CD14-positive monocyte (primary cell): ENCODE measurements at regions not wholly inside any gene's neighbourhood (a gene's known extent, or its start where the extent isn't known, plus 50 kb on each side); places are given as distances from the start of the nearest gene placed in this dataset.
"Not testable (repeated sequence)": the region's sequence is repeated elsewhere in the genome, so short reads cannot be mapped to it uniquely, and the experiment has no call there.

Source experiments
- DNase-seq, 3 donors: peaks; one replicate each; pipeline ENCODE4 v3.0.0-alpha.2; 2011 to 2022
- H2AFZ ChIP-seq: 2 replicates; pipeline ENCODE4 v1.6.0; 2012; ENCODE audit warnings: mild to moderate bottlenecking, low read depth, low read length, inconsistent platforms; ENCODE audit not compliant: insufficient read depth, poor library complexity, severe bottlenecking
- H3K27ac ChIP-seq, 2 donors: 1 replicate in 1 of 2; 2 replicates in 1 of 2; pipeline ENCODE4 v1.5.1; 2012 to 2013; ENCODE audit warnings: low read length in 2 of 2, control low read depth in 1 of 2, inconsistent platforms in 1 of 2, low read depth in 1 of 2, mild to moderate bottlenecking in 1 of 2
- H3K27me3 ChIP-seq, 2 donors: one replicate each; pipeline versions ENCODE4 v1.6.0 to v1.6.1; 2011 to 2013; ENCODE audit warnings: low read length in 2 of 2; ENCODE audit not compliant: control insufficient read depth in 2 of 2, insufficient read depth in 2 of 2
- H3K36me3 ChIP-seq, 2 donors: replicated peaks in 1 of 2; 1 replicate in 1 of 2; 2 replicates in 1 of 2; pipeline versions ENCODE4 v1.5.1 to v1.6.1; 2012 to 2013; ENCODE audit warnings: low read length in 2 of 2, control low read depth in 1 of 2, inconsistent platforms in 1 of 2, mild to moderate bottlenecking in 1 of 2; ENCODE audit not compliant: insufficient read depth in 2 of 2, control insufficient read depth in 1 of 2
- H3K4me1 ChIP-seq, 2 donors: 1 replicate in 1 of 2; 2 replicates in 1 of 2; pipeline versions ENCODE4 v1.5.1 to v1.6.1; 2012 to 2013; ENCODE audit warnings: low read length in 2 of 2, control low read depth in 1 of 2, inconsistent platforms in 1 of 2, mild to moderate bottlenecking in 1 of 2, moderate library complexity in 1 of 2; ENCODE audit not compliant: insufficient read depth in 2 of 2, control insufficient read depth in 1 of 2
- H3K4me2 ChIP-seq: replicated peaks from 2 replicates; pipeline ENCODE3; 2012; ENCODE audit warnings: low read length, moderate library complexity, mild to moderate bottlenecking; ENCODE audit not compliant: poor library complexity, severe bottlenecking; ENCODE audit errors: extremely low read depth
- H3K4me3 ChIP-seq, 3 experiments: fragments of 200-600 bp in 1 of 3; sonication (generic) in 1 of 3; replicated peaks in 1 of 3; 1 replicate in 2 of 3; 2 replicates in 1 of 3; pipeline ENCODE4 v1.5.1; 2011 to 2013; ENCODE audit warnings: low read length in 3 of 3, mild to moderate bottlenecking in 3 of 3, control low read depth in 2 of 3, low read depth in 2 of 3, inconsistent platforms in 1 of 3, moderate library complexity in 1 of 3
- H3K79me2 ChIP-seq: 2 replicates; pipeline ENCODE4 v1.6.0; 2012; ENCODE audit warnings: mild to moderate bottlenecking, control low read depth, inconsistent platforms, low read length, moderate library complexity; ENCODE audit not compliant: insufficient read depth
- H3K9ac ChIP-seq: 2 replicates; pipeline ENCODE4 v1.6.0; 2017; ENCODE audit warnings: low read length, mild to moderate bottlenecking; ENCODE audit not compliant: insufficient read depth, poor library complexity, severe bottlenecking
- H3K9me3 ChIP-seq, 2 donors: replicated peaks in 1 of 2; 1 replicate in 1 of 2; 2 replicates in 1 of 2; pipeline versions ENCODE4 v1.5.1 to v1.6.1; 2012 to 2013; ENCODE audit warnings: low read length in 2 of 2, control low read depth in 1 of 2; ENCODE audit not compliant: control insufficient read depth in 1 of 2, insufficient read depth in 1 of 2
- H4K20me1 ChIP-seq: 2 replicates; pipeline ENCODE4 v1.6.0; 2012; ENCODE audit warnings: mild to moderate bottlenecking, low read length, control low read depth, moderate library complexity; ENCODE audit not compliant: insufficient read depth
- H3K27ac Mint-ChIP-seq, 7 donors: one replicate each; pipeline ENCODE4 v1.8.0; 2020; ENCODE audit warnings: mild to moderate bottlenecking in 7 of 7, mixed read lengths in 7 of 7, moderate library complexity in 6 of 7, inconsistent platforms in 2 of 7
- H3K27me3 Mint-ChIP-seq, 3 donors: one replicate each; pipeline ENCODE4 v1.8.0; 2021 to 2022; ENCODE audit warnings: low read depth in 3 of 3, mild to moderate bottlenecking in 3 of 3, mixed read lengths in 3 of 3, moderate library complexity in 3 of 3, inconsistent platforms in 1 of 3
- H3K36me3 Mint-ChIP-seq, 2 donors: one replicate each; pipeline ENCODE4 v1.8.0; 2020; ENCODE audit warnings: mixed read lengths in 2 of 2, inconsistent platforms in 1 of 2, mild to moderate bottlenecking in 1 of 2
- H3K4me1 Mint-ChIP-seq: one replicate; pipeline ENCODE4 v1.8.0; 2020; ENCODE audit warnings: mild to moderate bottlenecking, mixed read lengths
- H3K4me3 Mint-ChIP-seq, 2 donors: one replicate each; pipeline ENCODE4 v1.8.0; 2020; ENCODE audit warnings: mild to moderate bottlenecking in 2 of 2, mixed read lengths in 2 of 2, moderate library complexity in 1 of 2
- H3K9me3 Mint-ChIP-seq, 7 donors: one replicate each; pipeline ENCODE4 v1.8.0; 2020 to 2022; ENCODE audit warnings: mixed read lengths in 7 of 7, mild to moderate bottlenecking in 6 of 7, moderate library complexity in 6 of 7, inconsistent platforms in 2 of 7
- CTCF ChIP-seq: fragments of 200-600 bp; IDR thresholded peaks from one replicate; pipeline ENCODE4 v1.8.0; 2022; ENCODE audit warnings: antibody characterized with exemption, mild to moderate bottlenecking
- WGBS: methylation state at CpG from one replicate; pipeline ENCODE4 v1.1.5; 2013; ENCODE audit warnings: missing lambda C conversion rate; ENCODE audit not compliant: insufficient coverage; 5-methylcytosine and 5-hydroxymethylcytosine counted together
- intact Hi-C, 2 donors: fragments of 100-400 bp; cut with micrococcal nuclease; formaldehyde crosslinking; loops; one replicate each; pipeline versions ENCODE4 v1.15.0 to v1.15.1; 2023

GRCh38 chr1:190835658-190836057 lies 358.0 kb upstream of the BRINP3 start:
- Mint-ChIP-seq H3K36me3 (no peaks in the 10 kb centered on the region), H3K4me1 (no peaks in the 10 kb centered on the region), H3K27ac (no peak overlapping the region), H3K4me3 (no peak overlapping the region), H3K9me3 (peaks cover 0 to 7% (median 0%) of the 10 kb centered on the region in 7 donors), H3K27me3 (peaks cover 0 to 3% (median 0%) of the 10 kb centered on the region in 3 donors)
- intact Hi-C loops = no loop called here
- H3K4me3 ChIP-seq = no peak overlapping the region
- no peaks in the 10 kb centered on the region for H3K4me1 ChIP-seq
- no peaks in the 10 kb centered on the region for H3K79me2 ChIP-seq
- no peak overlapping the region for H2AFZ ChIP-seq
- no peaks in the 10 kb centered on the region for H4K20me1 ChIP-seq
- no peak for TF ChIP-seq CTCF
- H3K4me2 ChIP-seq = no peak overlapping the region
- H3K27me3 ChIP-seq = no peaks in the 10 kb centered on the region
- no peak for DNase-seq
- 80% methylated on average over 1 of the region's 4 CpGs for WGBS
- no peaks in the 10 kb centered on the region for H3K9me3 ChIP-seq
- H3K9ac ChIP-seq = no peak overlapping the region
- no peaks in the 10 kb centered on the region for H3K36me3 ChIP-seq
- no peak overlapping the region for H3K27ac ChIP-seq

GRCh38 chr1:190837200-190837599 lies 359.5 kb upstream of the BRINP3 start:
- DNase-seq, H3K36me3 Mint-ChIP-seq, H3K79me2 ChIP-seq, H2AFZ ChIP-seq, H3K9ac ChIP-seq, H3K4me3 Mint-ChIP-seq, H3K4me3 ChIP-seq, H3K27me3 Mint-ChIP-seq, H3K4me1 ChIP-seq, H3K4me1 Mint-ChIP-seq, H3K36me3 ChIP-seq, H3K27ac ChIP-seq, intact Hi-C loops, H4K20me1 ChIP-seq, H3K9me3 Mint-ChIP-seq, H3K27me3 ChIP-seq, H3K4me2 ChIP-seq, H3K9me3 ChIP-seq, H3K27ac Mint-ChIP-seq: not testable (repeated sequence)
- WGBS = 97% methylated on average over 21 of the region's 21 CpGs
